Peyer's patch (tissue), 4 donors: ENCODE measurements at regions not wholly inside any gene's neighbourhood (a gene's known extent, or its start where the extent isn't known, plus 50 kb on each side); places are given as distances from the start of the nearest gene placed in this dataset.
"Not testable (repeated sequence)": the region's sequence is repeated elsewhere in the genome, so short reads cannot be mapped to it uniquely, and the experiment has no call there.

Source experiments
- DNase-seq, 3 donors: peaks; one replicate each; pipeline ENCODE4 v3.0.0-alpha.2; 2017 to 2019
- H3K27ac ChIP-seq, 4 donors: fragments of 200-600 bp; sonication (generic); one replicate each; pipeline ENCODE4 v1.5.1; 2016 to 2019
- H3K27me3 ChIP-seq, 2 donors: fragments of 200-600 bp; sonication (generic); one replicate each; pipeline ENCODE4 v1.5.1; 2019
- H3K36me3 ChIP-seq, 3 donors: fragments of 200-600 bp; sonication (generic); one replicate each; pipeline ENCODE4 v1.5.1; 2016 to 2019
- H3K4me1 ChIP-seq, 4 donors: fragments of 200-600 bp; sonication (generic); one replicate each; pipeline ENCODE4 v1.5.1; 2016 to 2019
- H3K4me3 ChIP-seq, 4 donors: fragments of 200-600 bp; sonication (generic); 1 replicate in 3 of 4; 2 replicates in 1 of 4; pipeline ENCODE4 v1.5.1; 2016 to 2019; ENCODE audit warnings: mild to moderate bottlenecking in 1 of 4
- H3K9me3 ChIP-seq, 4 donors: fragments of 200-600 bp; sonication (generic); one replicate each; pipeline ENCODE4 v1.5.1; 2016 to 2019; ENCODE audit warnings: mild to moderate bottlenecking in 1 of 4
- CTCF ChIP-seq, 6 experiments: fragments of 450-650 bp in 4 of 6; fragments of 200-600 bp in 2 of 6; sonication (generic) in 1 of 6; IDR thresholded peaks; one replicate each; pipeline ENCODE4 v1.5.1; 2017 to 2019; ENCODE audit warnings: antibody characterized with exemption in 6 of 6, mild to moderate bottlenecking in 3 of 6, moderate library complexity in 1 of 6
- POLR2A ChIP-seq, 2 donors: fragments of 450-650 bp; IDR thresholded peaks; one replicate each; pipeline ENCODE4 v1.5.1; 2017; ENCODE audit warnings: antibody characterized with exemption in 2 of 2, mild to moderate bottlenecking in 2 of 2, moderate library complexity in 2 of 2

GRCh38 chr5:110872200-110872599, 133.4 kb downstream of the SLC25A46 start:
- Histone ChIP-seq H3K27me3 (no peaks in the 10 kb centered on the region), H3K9me3 (no peaks in the 10 kb centered on the region), H3K4me1 (no peaks in the 10 kb centered on the region), H3K27ac (no peak overlapping the region), H3K4me3 (no peak overlapping the region), H3K36me3 (no peaks in the 10 kb centered on the region)
- no peak for DNase-seq
- TF ChIP-seq CTCF (IDR thresholded peaks at IDR 0.05) (no peak), POLR2A (IDR thresholded peaks at IDR 0.05) (no peak)

GRCh38 chr5:110872963-110873362, 134.2 kb downstream of the SLC25A46 start:
- Histone ChIP-seq H3K4me3 (no peak overlapping the region), H3K9me3 (no peaks in the 10 kb centered on the region), H3K4me1 (no peaks in the 10 kb centered on the region), H3K27ac (no peak overlapping the region), H3K36me3 (no peaks in the 10 kb centered on the region), H3K27me3 (no peaks in the 10 kb centered on the region)
- no peak for DNase-seq
- TF ChIP-seq CTCF (IDR thresholded peaks at IDR 0.05) (no peak), POLR2A (IDR thresholded peaks at IDR 0.05) (no peak)

- Histone ChIP-seq H3K27ac (no peak overlapping the region), H3K9me3 (no peaks in the 10 kb centered on the region), H3K27me3 (no peaks in the 10 kb centered on the region), H3K4me1 (no peaks in the 10 kb centered on the region), H3K4me3 (no peak overlapping the region), H3K36me3 (no peaks in the 10 kb centered on the region)
- no peak for DNase-seq
- TF ChIP-seq POLR2A (IDR thresholded peaks at IDR 0.05) (no peak), CTCF (IDR thresholded peaks at IDR 0.05) (no peak)
Observed at GRCh38 chr5:110873773-110874437, 135.1 kb downstream of the SLC25A46 start.

GRCh38 chr5:110875115-110875514, 136.3 kb downstream of the SLC25A46 start:
- H3K36me3 ChIP-seq, H3K27ac ChIP-seq, H3K27me3 ChIP-seq, DNase-seq, H3K9me3 ChIP-seq, H3K4me3 ChIP-seq, H3K4me1 ChIP-seq: not testable (repeated sequence)

- H3K4me3 ChIP-seq: no peak overlapping the region
- H3K27me3 ChIP-seq: no peaks in the 10 kb centered on the region
- H3K27ac ChIP-seq: no peak overlapping the region
- no peak for TF ChIP-seq POLR2A (IDR thresholded peaks at IDR 0.05)
- TF ChIP-seq CTCF (IDR thresholded peaks at IDR 0.05): no peak
- no peaks in the 10 kb centered on the region for H3K36me3 ChIP-seq
- no peaks in the 10 kb centered on the region for H3K9me3 ChIP-seq
- no peak for DNase-seq
- no peaks in the 10 kb centered on the region for H3K4me1 ChIP-seq
Observed at GRCh38 chr5:110878115-110878514, 139.3 kb downstream of the SLC25A46 start.

- no peak for DNase-seq
- no peak for TF ChIP-seq CTCF (IDR thresholded peaks at IDR 0.05)
- no peak for TF ChIP-seq POLR2A (IDR thresholded peaks at IDR 0.05)
- no peaks in the 10 kb centered on the region for H3K36me3 ChIP-seq
- H3K4me1 ChIP-seq: no peaks in the 10 kb centered on the region
- H3K27me3 ChIP-seq: no peaks in the 10 kb centered on the region
- H3K27ac ChIP-seq: no peak overlapping the region
- H3K9me3 ChIP-seq: no peaks in the 10 kb centered on the region
- no peak overlapping the region for H3K4me3 ChIP-seq
Observed at GRCh38 chr5:110879675-110880074, 140.9 kb downstream of the SLC25A46 start.
